ENCODE measurements at regions not wholly inside any gene's neighbourhood (a gene's known extent, or its start where the extent isn't known, plus 50 kb on each side); places are given as distances from the start of the nearest gene placed in this dataset.

DNA sequence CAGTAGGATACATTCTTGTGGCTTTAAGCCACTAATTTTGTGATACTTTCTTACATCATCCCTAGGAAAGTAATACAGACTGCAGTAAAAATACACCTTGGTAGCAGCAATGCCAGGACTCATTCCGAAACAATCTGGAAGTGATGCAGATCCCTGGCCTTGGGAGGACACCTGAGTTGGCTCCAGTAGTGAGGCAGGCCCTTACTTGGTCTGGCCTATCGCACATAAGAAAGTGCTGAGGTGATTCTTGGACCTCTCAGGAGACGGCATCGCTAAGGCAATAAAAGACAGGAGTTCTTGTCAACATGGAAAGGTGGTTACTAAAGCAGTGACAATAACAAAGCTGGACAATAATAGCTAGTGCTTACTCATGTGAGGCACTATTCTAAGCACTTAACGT is 126.5 kb downstream of the SUCNR1 start:
- Histone ChIP-seq H4K91ac (ENCODE audit: low read depth, low read length) (no peak overlapping the region), H2AK5ac (ENCODE audit: low read length) (no peak overlapping the region), H3K4me2 (ENCODE audit: low read length) (no peak overlapping the region), H2BK12ac (ENCODE audit: low read length) (no peak overlapping the region), H3K4ac (ENCODE audit: low read depth, low read length) (no peak overlapping the region), H3K18ac (ENCODE audit: low read length) (no peak overlapping the region), H3K4me1 (ENCODE audit: control insufficient read depth in 1 of 2, insufficient read depth in 2 of 2, low read length in 2 of 2) (no peaks in the 10 kb centered on the region), H2BK120ac (ENCODE audit: insufficient read depth, low read length, poor library complexity) (no peak overlapping the region), H3K27me3 (ENCODE audit: insufficient read depth, low read length) (no peaks in the 10 kb centered on the region), H3K36me3 (ENCODE audit: control insufficient read depth in 1 of 2, insufficient read depth in 2 of 2, low read length in 2 of 2) (no peaks in the 10 kb centered on the region), H4K8ac (ENCODE audit: low read depth, low read length) (no peak overlapping the region), H3K14ac (ENCODE audit: low read length) (no peak overlapping the region), H3K79me1 (ENCODE audit: low read length) (no peaks in the 10 kb centered on the region), H3K9ac (ENCODE audit: low read length) (no peak overlapping the region), H3K23ac (ENCODE audit: low read length) (no peak overlapping the region), H3K79me2 (ENCODE audit: control insufficient read depth, insufficient read depth, low read length, poor library complexity) (no peaks in the 10 kb centered on the region), H3K4me3 (ENCODE audit: low read depth, low read length) (no peak overlapping the region), H3K27ac (ENCODE audit: low read depth, low read length) (no peak overlapping the region), H4K12ac (ENCODE audit: low read depth, low read length) (no peak overlapping the region), H2BK5ac (ENCODE audit: low read depth, low read length, poor library complexity) (no peak overlapping the region), H3K9me3 (ENCODE audit: insufficient read depth, low read depth, low read length) (no peaks in the 10 kb centered on the region), H2AFZ (ENCODE audit: insufficient read depth, low read length, poor library complexity) (no peak overlapping the region)
- DNase-seq, result no peak
- WGBS (ENCODE audit: extremely low coverage, insufficient coverage, insufficient read length), result no CpG with 5 or more reads among the region's 5 CpGs

GRCh38 chr3:152011812-152012735 is 138.6 kb downstream of the SUCNR1 start:
- H2BK12ac ChIP-seq (ENCODE audit: low read length), result no peak overlapping the region
- no peaks in the 10 kb centered on the region for H3K79me1 ChIP-seq (ENCODE audit: low read length)
- H3K4me3 ChIP-seq (ENCODE audit: low read depth, low read length), result no peak overlapping the region
- H3K27me3 ChIP-seq (ENCODE audit: insufficient read depth, low read length), result no peaks in the 10 kb centered on the region
- no peaks in the 10 kb centered on the region for H3K79me2 ChIP-seq (ENCODE audit: control insufficient read depth, insufficient read depth, low read length, poor library complexity)
- H3K18ac ChIP-seq (ENCODE audit: low read length), result no peak overlapping the region
- no peak overlapping the region for H4K8ac ChIP-seq (ENCODE audit: low read depth, low read length)
- H2BK5ac ChIP-seq (ENCODE audit: low read depth, low read length, poor library complexity), result no peak overlapping the region
- no peak overlapping the region for H3K9ac ChIP-seq (ENCODE audit: low read length)
- no CpG with 5 or more reads among the region's 4 CpGs for WGBS (ENCODE audit: extremely low coverage, insufficient coverage, insufficient read length)
- H3K36me3 ChIP-seq (ENCODE audit: control insufficient read depth in 1 of 2, insufficient read depth in 2 of 2, low read length in 2 of 2), result no peaks in the 10 kb centered on the region
- no peak overlapping the region for H3K14ac ChIP-seq (ENCODE audit: low read length)
- H2AK5ac ChIP-seq (ENCODE audit: low read length), result no peak overlapping the region
- H4K91ac ChIP-seq (ENCODE audit: low read depth, low read length), result no peak overlapping the region
- H4K12ac ChIP-seq (ENCODE audit: low read depth, low read length), result no peak overlapping the region
- no peak overlapping the region for H3K23ac ChIP-seq (ENCODE audit: low read length)
- H3K4me1 ChIP-seq (ENCODE audit: control insufficient read depth in 1 of 2, insufficient read depth in 2 of 2, low read length in 2 of 2), result no peaks in the 10 kb centered on the region
- H3K4ac ChIP-seq (ENCODE audit: low read depth, low read length), result no peak overlapping the region
- no peak overlapping the region for H2BK120ac ChIP-seq (ENCODE audit: insufficient read depth, low read length, poor library complexity)
- H3K4me2 ChIP-seq (ENCODE audit: low read length), result no peak overlapping the region
- H3K27ac ChIP-seq (ENCODE audit: low read depth, low read length), result no peak overlapping the region
- no peak for DNase-seq
- no peaks in the 10 kb centered on the region for H3K9me3 ChIP-seq (ENCODE audit: insufficient read depth, low read depth, low read length)
- no peak overlapping the region for H2AFZ ChIP-seq (ENCODE audit: insufficient read depth, low read length, poor library complexity)

DNA sequence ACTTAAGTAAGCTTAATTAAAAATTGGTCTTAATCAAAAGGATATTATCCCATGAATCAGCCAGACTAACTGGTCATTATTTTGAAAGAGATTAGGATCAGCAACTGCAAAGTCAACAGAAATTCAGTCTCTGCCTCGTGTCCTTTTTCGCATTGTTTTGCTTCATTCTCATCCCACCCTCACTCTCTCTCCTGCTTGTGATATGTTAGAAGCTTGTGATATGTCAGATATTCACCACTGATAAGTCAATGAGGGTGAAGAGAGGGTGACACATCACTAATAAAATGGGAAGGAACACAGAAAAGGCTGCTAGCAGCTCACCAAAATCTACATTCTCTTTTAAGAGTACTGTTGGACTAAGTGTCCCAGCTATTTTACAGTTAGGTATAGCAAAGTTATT is 146.1 kb downstream of the SUCNR1 start:
- Histone ChIP-seq H3K14ac (ENCODE audit: low read length) (no peak overlapping the region), H4K8ac (ENCODE audit: low read depth, low read length) (no peak overlapping the region), H2AFZ (ENCODE audit: insufficient read depth, low read length, poor library complexity) (no peak overlapping the region), H3K4me3 (ENCODE audit: low read depth, low read length) (no peak overlapping the region), H3K27me3 (ENCODE audit: insufficient read depth, low read length) (no peaks in the 10 kb centered on the region), H3K9me3 (ENCODE audit: insufficient read depth, low read depth, low read length) (no peaks in the 10 kb centered on the region), H2AK5ac (ENCODE audit: low read length) (no peak overlapping the region), H3K4me1 (ENCODE audit: control insufficient read depth in 1 of 2, insufficient read depth in 2 of 2, low read length in 2 of 2) (no peaks in the 10 kb centered on the region), H3K4ac (ENCODE audit: low read depth, low read length) (no peak overlapping the region), H4K91ac (ENCODE audit: low read depth, low read length) (no peak overlapping the region), H3K27ac (ENCODE audit: low read depth, low read length) (no peak overlapping the region), H3K79me2 (ENCODE audit: control insufficient read depth, insufficient read depth, low read length, poor library complexity) (no peaks in the 10 kb centered on the region), H2BK12ac (ENCODE audit: low read length) (no peak overlapping the region), H3K79me1 (ENCODE audit: low read length) (no peaks in the 10 kb centered on the region), H3K4me2 (ENCODE audit: low read length) (no peak overlapping the region), H3K36me3 (ENCODE audit: control insufficient read depth in 1 of 2, insufficient read depth in 2 of 2, low read length in 2 of 2) (no peaks in the 10 kb centered on the region), H3K23ac (ENCODE audit: low read length) (no peak overlapping the region), H3K18ac (ENCODE audit: low read length) (no peak overlapping the region), H3K9ac (ENCODE audit: low read length) (no peak overlapping the region), H2BK120ac (ENCODE audit: insufficient read depth, low read length, poor library complexity) (no peak overlapping the region), H2BK5ac (ENCODE audit: low read depth, low read length, poor library complexity) (no peak overlapping the region), H4K12ac (ENCODE audit: low read depth, low read length) (no peak overlapping the region)
- no CpG with 5 or more reads among the region's 2 CpGs for WGBS (ENCODE audit: extremely low coverage, insufficient coverage, insufficient read length)
- peak; percentile 7 to 40 for DNase-seq

DNA sequence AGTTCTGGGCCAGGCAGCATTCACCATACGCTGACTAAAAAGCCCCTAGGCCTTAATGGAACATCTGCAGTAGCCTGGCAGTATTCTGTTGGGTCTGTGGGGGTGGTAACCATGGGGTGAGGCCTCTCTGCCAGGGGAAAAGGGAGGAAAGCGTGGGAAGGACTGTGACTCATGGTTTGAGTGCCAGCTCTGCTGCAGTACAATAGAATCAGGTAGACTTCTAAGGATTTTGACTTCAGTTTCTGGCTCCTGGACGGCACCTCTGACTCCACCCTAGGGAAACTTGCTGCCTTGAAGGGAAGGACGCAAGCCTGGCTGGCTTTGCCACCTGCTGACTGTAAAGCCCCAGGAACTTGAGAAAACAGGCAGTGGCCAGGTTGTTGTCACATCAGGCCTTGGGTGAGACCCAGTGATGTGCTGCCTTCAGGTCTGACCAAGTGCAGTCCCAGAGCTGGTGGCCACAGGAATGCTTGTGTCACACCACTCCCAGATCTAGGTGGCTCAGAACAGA is 148.6 kb downstream of the SUCNR1 start:
- H3K4me2 ChIP-seq (ENCODE audit: low read length), result no peak overlapping the region
- no peak for DNase-seq
- H2BK12ac ChIP-seq (ENCODE audit: low read length), result no peak overlapping the region
- no peaks in the 10 kb centered on the region for H3K9me3 ChIP-seq (ENCODE audit: insufficient read depth, low read depth, low read length)
- no peak overlapping the region for H3K9ac ChIP-seq (ENCODE audit: low read length)
- no peak overlapping the region for H3K4me3 ChIP-seq (ENCODE audit: low read depth, low read length)
- H4K91ac ChIP-seq (ENCODE audit: low read depth, low read length), result no peak overlapping the region
- H2BK120ac ChIP-seq (ENCODE audit: insufficient read depth, low read length, poor library complexity), result no peak overlapping the region
- H3K23ac ChIP-seq (ENCODE audit: low read length), result no peak overlapping the region
- H3K79me1 ChIP-seq (ENCODE audit: low read length), result no peaks in the 10 kb centered on the region
- no peak overlapping the region for H2BK5ac ChIP-seq (ENCODE audit: low read depth, low read length, poor library complexity)
- no peaks in the 10 kb centered on the region for H3K27me3 ChIP-seq (ENCODE audit: insufficient read depth, low read length)
- H3K27ac ChIP-seq (ENCODE audit: low read depth, low read length), result no peak overlapping the region
- H3K18ac ChIP-seq (ENCODE audit: low read length), result no peak overlapping the region
- H2AFZ ChIP-seq (ENCODE audit: insufficient read depth, low read length, poor library complexity), result no peak overlapping the region
- WGBS (ENCODE audit: extremely low coverage, insufficient coverage, insufficient read length), result no CpG with 5 or more reads among the region's 4 CpGs
- no peak overlapping the region for H4K12ac ChIP-seq (ENCODE audit: low read depth, low read length)
- no peaks in the 10 kb centered on the region for H3K36me3 ChIP-seq (ENCODE audit: control insufficient read depth in 1 of 2, insufficient read depth in 2 of 2, low read length in 2 of 2)
- H3K14ac ChIP-seq (ENCODE audit: low read length), result no peak overlapping the region
- H3K4me1 ChIP-seq (ENCODE audit: control insufficient read depth in 1 of 2, insufficient read depth in 2 of 2, low read length in 2 of 2), result no peaks in the 10 kb centered on the region
- no peaks in the 10 kb centered on the region for H3K79me2 ChIP-seq (ENCODE audit: control insufficient read depth, insufficient read depth, low read length, poor library complexity)
- H2AK5ac ChIP-seq (ENCODE audit: low read length), result no peak overlapping the region
- H4K8ac ChIP-seq (ENCODE audit: low read depth, low read length), result no peak overlapping the region
- H3K4ac ChIP-seq (ENCODE audit: low read depth, low read length), result no peak overlapping the region

All from trophoblast cell (in vitro differentiated cells and primary cell).